Lung (tissue), 11 donors: ENCODE measurements at regions not wholly inside any gene's neighbourhood (a gene's known extent, or its start where the extent isn't known, plus 50 kb on each side); places are given as distances from the start of the nearest gene placed in this dataset.

Experiments used
- ATAC-seq: fragments of 200-7000 bp; cut with Tn5 transposase; one replicate; pipeline ENCODE4 v1.9.1; 2020; ENCODE audit warnings: moderate number of reproducible peaks; ENCODE audit not compliant: insufficient read depth, low FRiP score
- DNase-seq, 3 donors: peaks; one replicate each; pipeline ENCODE4 v3.0.0-alpha.2; 2013 to 2017
- H3K27ac ChIP-seq, 2 donors: one replicate each; pipeline ENCODE4 v1.5.1; 2013; ENCODE audit warnings: mild to moderate bottlenecking in 2 of 2, moderate library complexity in 2 of 2, control low read depth in 1 of 2, inconsistent platforms in 1 of 2, low read depth in 1 of 2, low read length in 1 of 2
- H3K27me3 ChIP-seq, 3 donors: one replicate each; pipeline ENCODE4 v1.5.1; 2013; ENCODE audit warnings: low read length in 2 of 3; ENCODE audit not compliant: control insufficient read depth in 3 of 3, insufficient read depth in 3 of 3
- H3K36me3 ChIP-seq, 4 donors: one replicate each; pipeline ENCODE4 v1.5.1; 2013; ENCODE audit warnings: low read length in 4 of 4, mild to moderate bottlenecking in 1 of 4, moderate library complexity in 1 of 4; ENCODE audit not compliant: control insufficient read depth in 4 of 4, insufficient read depth in 4 of 4
- H3K4me1 ChIP-seq, 5 donors: one replicate each; pipeline ENCODE4 v1.5.1; 2013; ENCODE audit warnings: low read length in 5 of 5, mild to moderate bottlenecking in 2 of 5, moderate library complexity in 1 of 5; ENCODE audit not compliant: control insufficient read depth in 5 of 5, insufficient read depth in 5 of 5
- H3K4me3 ChIP-seq: one replicate; pipeline ENCODE4 v1.5.1; 2013; ENCODE audit warnings: mild to moderate bottlenecking, control low read depth, moderate library complexity
- H3K9ac ChIP-seq, 2 donors: one replicate each; pipeline ENCODE4 v1.5.1; 2013; ENCODE audit warnings: low read length in 2 of 2, control low read depth in 1 of 2; ENCODE audit not compliant: insufficient read depth in 1 of 2
- H3K9me3 ChIP-seq, 4 donors: one replicate each; pipeline ENCODE4 v1.5.1; 2013; ENCODE audit warnings: low read length in 3 of 4, mild to moderate bottlenecking in 1 of 4, moderate library complexity in 1 of 4; ENCODE audit not compliant: control insufficient read depth in 4 of 4, insufficient read depth in 3 of 4
- WGBS, 2 donors: extraction: QIAGEN DNeasy Blood & Tissue Kit; methylation state at CpG; one replicate each; pipeline ENCODE4 v1.1.7; 2013; 5-methylcytosine and 5-hydroxymethylcytosine counted together
- TF ChIP-seq, protein P1 (sequence below): IDR thresholded peaks from 2 replicates; pipeline ENCODE4 v1.5.1; 2012; ENCODE audit warnings: mild to moderate bottlenecking; ENCODE audit errors: control extremely low read depth, extremely low read depth
- donor health status: control.
- donor health status: control.
- donor health status: Bipolar disorder and iron deficiency.
- donor health status: healthy.
- donor health status: DM: yes; HTN: yes; CAD: no.

DNA sequence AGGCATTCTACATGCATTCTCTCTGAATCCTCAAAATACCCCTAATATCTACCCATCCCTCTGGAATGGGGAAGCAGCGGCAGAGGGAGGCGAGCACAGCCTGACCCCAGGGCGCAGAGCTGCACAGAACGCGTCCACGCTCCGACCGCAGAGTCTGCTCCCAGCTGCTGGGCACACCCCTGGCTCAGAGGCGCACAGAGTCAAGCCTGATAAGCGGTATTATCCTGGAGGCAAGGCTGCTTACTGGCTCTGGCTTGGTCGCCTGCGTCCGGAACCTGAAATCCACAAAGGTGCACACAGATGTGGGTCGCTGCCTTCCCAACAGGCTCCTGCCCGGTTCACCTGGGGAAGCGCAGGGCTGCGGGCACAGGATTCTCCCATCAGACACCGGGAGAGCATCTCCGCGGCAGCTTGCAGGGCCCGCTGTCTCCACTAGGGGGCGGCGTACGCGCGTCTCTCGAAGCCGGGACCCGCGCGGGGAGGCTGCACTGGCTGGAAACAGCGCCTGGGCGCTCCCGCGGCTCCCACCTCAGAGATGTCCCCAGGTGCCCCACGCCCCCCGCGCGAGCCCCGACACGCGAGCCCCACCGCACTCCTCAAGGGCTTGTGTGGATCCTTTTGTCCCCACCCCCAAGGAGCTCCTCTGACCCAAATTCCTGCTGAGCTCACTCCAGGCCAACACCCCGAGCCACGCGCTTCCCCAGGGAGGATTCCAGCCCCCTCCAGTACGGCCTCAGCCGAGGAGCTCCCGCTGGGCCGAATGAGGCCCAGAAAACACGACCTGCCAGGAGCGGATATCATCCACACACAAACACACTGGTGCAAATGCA, 120.1 kb upstream of the FZD10 start:
- no peaks in the 10 kb centered on the region for H3K9me3 ChIP-seq
- no peak overlapping the region for H3K27ac ChIP-seq
- H3K4me3 ChIP-seq, result no peak overlapping the region
- peaks cover 0 to 44% (median 30%) of the 10 kb centered on the region in 3 donors for H3K27me3 ChIP-seq
- 13 to 15% methylated on average over 50 to 52 of the region's 52 CpGs for WGBS, 2 donors
- no peaks in the 10 kb centered on the region for H3K36me3 ChIP-seq
- TF ChIP-seq, protein P1, sequence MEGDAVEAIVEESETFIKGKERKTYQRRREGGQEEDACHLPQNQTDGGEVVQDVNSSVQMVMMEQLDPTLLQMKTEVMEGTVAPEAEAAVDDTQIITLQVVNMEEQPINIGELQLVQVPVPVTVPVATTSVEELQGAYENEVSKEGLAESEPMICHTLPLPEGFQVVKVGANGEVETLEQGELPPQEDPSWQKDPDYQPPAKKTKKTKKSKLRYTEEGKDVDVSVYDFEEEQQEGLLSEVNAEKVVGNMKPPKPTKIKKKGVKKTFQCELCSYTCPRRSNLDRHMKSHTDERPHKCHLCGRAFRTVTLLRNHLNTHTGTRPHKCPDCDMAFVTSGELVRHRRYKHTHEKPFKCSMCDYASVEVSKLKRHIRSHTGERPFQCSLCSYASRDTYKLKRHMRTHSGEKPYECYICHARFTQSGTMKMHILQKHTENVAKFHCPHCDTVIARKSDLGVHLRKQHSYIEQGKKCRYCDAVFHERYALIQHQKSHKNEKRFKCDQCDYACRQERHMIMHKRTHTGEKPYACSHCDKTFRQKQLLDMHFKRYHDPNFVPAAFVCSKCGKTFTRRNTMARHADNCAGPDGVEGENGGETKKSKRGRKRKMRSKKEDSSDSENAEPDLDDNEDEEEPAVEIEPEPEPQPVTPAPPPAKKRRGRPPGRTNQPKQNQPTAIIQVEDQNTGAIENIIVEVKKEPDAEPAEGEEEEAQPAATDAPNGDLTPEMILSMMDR, result peak; percentile 52
- no peak overlapping the region for H3K9ac ChIP-seq
- H3K4me1 ChIP-seq, result peaks cover 0 to 10% (median 0%) of the 10 kb centered on the region in 5 donors
- no peak for ATAC-seq
- DNase-seq, result peak; percentile 25 to 68 (median 48)

DNA sequence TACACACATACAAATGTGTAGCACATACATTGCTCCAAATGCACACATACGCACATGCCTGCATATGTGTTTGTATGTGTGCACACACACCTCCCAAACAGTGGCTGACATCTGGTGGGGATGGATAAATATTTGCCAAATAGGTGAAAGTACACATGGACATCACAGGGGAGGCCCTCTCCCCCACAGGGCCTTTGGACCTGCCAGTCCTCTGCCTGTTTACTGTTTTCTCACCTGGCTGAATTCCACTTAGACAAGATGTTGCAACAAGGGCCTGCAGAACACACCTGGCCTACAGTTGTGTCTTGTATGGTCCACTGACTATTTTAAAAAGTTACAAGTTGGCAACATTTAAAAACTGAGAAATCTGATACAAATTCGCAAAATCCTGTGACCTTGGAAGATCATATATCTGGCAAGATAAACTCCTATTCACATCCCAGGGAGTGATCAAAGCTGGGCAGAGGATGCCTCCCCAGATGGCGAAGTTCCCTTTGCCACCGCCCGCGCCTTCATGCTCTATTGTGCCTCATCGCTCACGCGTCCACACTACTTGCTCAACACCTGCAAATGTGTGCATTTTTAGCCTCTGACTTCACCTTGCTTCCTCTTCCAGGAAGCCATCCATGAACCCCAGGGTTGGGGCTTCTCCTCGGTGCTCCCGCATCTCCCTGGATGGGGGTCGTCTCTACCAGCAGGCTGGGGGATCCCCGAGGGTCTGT, 118.4 kb upstream of the FZD10 start:
- H3K36me3 ChIP-seq, result no peaks in the 10 kb centered on the region
- H3K4me1 ChIP-seq, result peaks cover 0 to 10% (median 2%) of the 10 kb centered on the region in 5 donors
- H3K4me3 ChIP-seq, result no peak overlapping the region
- H3K9ac ChIP-seq, result no peak overlapping the region
- DNase-seq, result no peak
- H3K9me3 ChIP-seq, result no peaks in the 10 kb centered on the region
- peaks cover 0 to 47% (median 30%) of the 10 kb centered on the region in 3 donors for H3K27me3 ChIP-seq
- WGBS, 2 donors, result 68 to 78% methylated on average over 13 of the region's 13 CpGs
- ATAC-seq, result no peak
- TF ChIP-seq, protein P1, result no peak
- H3K27ac ChIP-seq, result no peak overlapping the region

DNA sequence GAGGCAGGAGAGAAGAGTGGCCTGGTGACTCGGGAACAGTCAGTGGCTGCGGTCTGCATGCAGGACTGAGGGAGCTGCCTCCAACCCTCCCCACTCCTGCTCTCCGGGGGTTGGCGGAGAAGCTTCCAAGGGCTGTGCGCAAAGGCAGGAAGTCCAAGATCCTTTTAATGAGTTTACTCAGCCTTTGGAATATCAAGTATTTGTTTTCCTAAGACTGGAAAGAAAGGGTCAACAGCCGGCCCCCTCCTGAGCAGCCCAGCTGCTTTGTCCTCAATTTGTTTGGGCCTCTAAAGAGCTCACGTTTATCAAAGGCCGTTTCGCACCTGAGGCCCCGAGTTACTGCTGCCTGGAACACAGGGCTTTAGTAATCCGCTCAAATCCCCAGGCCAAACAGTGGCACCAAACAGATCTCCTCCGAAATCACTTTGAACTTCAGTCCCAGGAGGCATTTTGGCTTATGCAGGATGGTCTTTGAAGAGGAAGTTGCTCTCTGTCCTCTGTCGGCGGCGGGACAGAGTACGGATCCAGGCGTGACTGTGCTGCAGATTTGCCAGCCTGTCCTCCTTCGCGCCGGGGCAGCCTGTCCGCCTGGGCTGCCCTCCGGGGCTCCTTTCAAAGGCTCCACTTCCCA, 117.2 kb upstream of the FZD10 start:
- TF ChIP-seq, protein P1, result no peak
- peaks cover 0 to 10% (median 2%) of the 10 kb centered on the region in 5 donors for H3K4me1 ChIP-seq
- H3K27ac ChIP-seq, result no peak overlapping the region
- no peak overlapping the region for H3K4me3 ChIP-seq
- H3K27me3 ChIP-seq, result peaks cover 0 to 46% (median 33%) of the 10 kb centered on the region in 3 donors
- peaks cover 0 to 3% (median 0%) of the 10 kb centered on the region in 4 donors for H3K9me3 ChIP-seq
- peak; percentile 53 to 67 (median 62) for DNase-seq
- 20% methylated on average over 22 of the region's 22 CpGs for WGBS, 2 donors
- H3K36me3 ChIP-seq, result no peaks in the 10 kb centered on the region
- H3K9ac ChIP-seq, result no peak overlapping the region
- ATAC-seq, result no peak
